ENCODE measurements at regions not wholly inside any gene's neighbourhood (a gene's known extent, or its start where the extent isn't known, plus 50 kb on each side); places are given as distances from the start of the nearest gene placed in this dataset.

GRCh38 chr18:45467293-45467692 is 148.0 kb upstream of the SLC14A2 start:
- TF ChIP-seq CTCF (IDR thresholded peaks at IDR 0.05) (no peak), POLR2AphosphoS5 (IDR thresholded peaks at IDR 0.05; ENCODE audit: low read depth, low read length) (no peak)
- TF ChIP-seq, protein P1, sequence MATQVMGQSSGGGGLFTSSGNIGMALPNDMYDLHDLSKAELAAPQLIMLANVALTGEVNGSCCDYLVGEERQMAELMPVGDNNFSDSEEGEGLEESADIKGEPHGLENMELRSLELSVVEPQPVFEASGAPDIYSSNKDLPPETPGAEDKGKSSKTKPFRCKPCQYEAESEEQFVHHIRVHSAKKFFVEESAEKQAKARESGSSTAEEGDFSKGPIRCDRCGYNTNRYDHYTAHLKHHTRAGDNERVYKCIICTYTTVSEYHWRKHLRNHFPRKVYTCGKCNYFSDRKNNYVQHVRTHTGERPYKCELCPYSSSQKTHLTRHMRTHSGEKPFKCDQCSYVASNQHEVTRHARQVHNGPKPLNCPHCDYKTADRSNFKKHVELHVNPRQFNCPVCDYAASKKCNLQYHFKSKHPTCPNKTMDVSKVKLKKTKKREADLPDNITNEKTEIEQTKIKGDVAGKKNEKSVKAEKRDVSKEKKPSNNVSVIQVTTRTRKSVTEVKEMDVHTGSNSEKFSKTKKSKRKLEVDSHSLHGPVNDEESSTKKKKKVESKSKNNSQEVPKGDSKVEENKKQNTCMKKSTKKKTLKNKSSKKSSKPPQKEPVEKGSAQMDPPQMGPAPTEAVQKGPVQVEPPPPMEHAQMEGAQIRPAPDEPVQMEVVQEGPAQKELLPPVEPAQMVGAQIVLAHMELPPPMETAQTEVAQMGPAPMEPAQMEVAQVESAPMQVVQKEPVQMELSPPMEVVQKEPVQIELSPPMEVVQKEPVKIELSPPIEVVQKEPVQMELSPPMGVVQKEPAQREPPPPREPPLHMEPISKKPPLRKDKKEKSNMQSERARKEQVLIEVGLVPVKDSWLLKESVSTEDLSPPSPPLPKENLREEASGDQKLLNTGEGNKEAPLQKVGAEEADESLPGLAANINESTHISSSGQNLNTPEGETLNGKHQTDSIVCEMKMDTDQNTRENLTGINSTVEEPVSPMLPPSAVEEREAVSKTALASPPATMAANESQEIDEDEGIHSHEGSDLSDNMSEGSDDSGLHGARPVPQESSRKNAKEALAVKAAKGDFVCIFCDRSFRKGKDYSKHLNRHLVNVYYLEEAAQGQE (IDR thresholded peaks at IDR 0.05; ENCODE audit: insufficient read depth in 1 of 2, low read depth in 2 of 2, low read length in 1 of 2), result no peak

Measured in Panc1 (cell line).